WTC11 (cell line): ENCODE measurements at regions not wholly inside any gene's neighbourhood (a gene's known extent, or its start where the extent isn't known, plus 50 kb on each side); places are given as distances from the start of the nearest gene placed in this dataset.

Experiments used
- ATAC-seq: fragments of 200-7000 bp; cut with Tn5 transposase; 2 replicates; pipeline ENCODE4 v1.10.0; 2021; ENCODE audit warnings: mild to moderate bottlenecking, moderate library complexity
- CTCF ChIA-PET: fragments of 300-600 bp; sonication (Branson Sonifier 250); formaldehyde crosslinking; loops from one replicate; lab custom pipeline; 2021; ENCODE audit warnings: antibody characterized with exemption; lab: Charles Lee
- POLR2A ChIA-PET: fragments of 350-600 bp; sonication (Branson Sonifier 250); formaldehyde crosslinking; loops from one replicate; lab custom pipeline; 2021; ENCODE audit warnings: antibody characterized with exemption; lab: Charles Lee
- DNase-seq: peaks from one replicate; pipeline ENCODE4 v3.0.0; 2021; ENCODE audit warnings: low spot score
- H3K27ac Mint-ChIP-seq: 2 replicates; pipeline ENCODE4 v1.8.0; 2021; ENCODE audit warnings: mixed read lengths
- H3K27me3 Mint-ChIP-seq: 2 replicates; pipeline ENCODE4 v1.8.0; 2021; ENCODE audit warnings: low read depth, mild to moderate bottlenecking, moderate library complexity, mixed read lengths
- H3K36me3 Mint-ChIP-seq: 2 replicates; pipeline ENCODE4 v1.8.0; 2021; ENCODE audit warnings: mixed read lengths
- H3K4me1 Mint-ChIP-seq: 2 replicates; pipeline ENCODE4 v1.8.0; 2022; ENCODE audit warnings: mixed read lengths
- H3K4me3 Mint-ChIP-seq: 2 replicates; pipeline ENCODE4 v1.8.0; 2021; ENCODE audit warnings: mild to moderate bottlenecking, moderate library complexity, mixed read lengths
- H3K9me3 Mint-ChIP-seq: 2 replicates; pipeline ENCODE4 v1.8.0; 2021; ENCODE audit warnings: mixed read lengths
- CBFB ChIP-seq: sonication (generic); formaldehyde crosslinking; IDR thresholded peaks from 2 replicates; pipeline ENCODE4 v1.8.1; 2022; ENCODE audit warnings: mild to moderate bottlenecking, low read depth, missing genetic modification reagents
- ETV6 ChIP-seq: sonication (generic); formaldehyde crosslinking; IDR thresholded peaks from 2 replicates; pipeline ENCODE4 v1.8.1; 2022; ENCODE audit warnings: mild to moderate bottlenecking, missing genetic modification reagents
- FOXJ3 ChIP-seq: sonication (generic); formaldehyde crosslinking; IDR thresholded peaks from 2 replicates; pipeline ENCODE4 v1.9.0; 2021; ENCODE audit warnings: missing genetic modification reagents, mild to moderate bottlenecking, borderline replicate concordance
- FOXK1 ChIP-seq: sonication (generic); formaldehyde crosslinking; IDR thresholded peaks from 2 replicates; pipeline ENCODE4 v1.8.0; 2022; ENCODE audit warnings: mild to moderate bottlenecking, moderate library complexity, missing genetic modification reagents
- FOXP1 ChIP-seq: sonication (generic); formaldehyde crosslinking; IDR thresholded peaks from 2 replicates; pipeline ENCODE4 v1.8.0; 2022; ENCODE audit warnings: missing genetic modification reagents, mild to moderate bottlenecking, moderate library complexity, borderline replicate concordance
- GABPB1 ChIP-seq: sonication (generic); formaldehyde crosslinking; IDR thresholded peaks from 2 replicates; pipeline ENCODE4 v1.8.1; 2023; ENCODE audit warnings: mild to moderate bottlenecking, missing genetic modification reagents
- GRHL2 ChIP-seq: fragments of 250-450 bp; sonication (Bioruptor Pico); IDR thresholded peaks from 2 replicates; pipeline ENCODE4 v1.8.0; 2022; ENCODE audit warnings: mild to moderate bottlenecking, moderate library complexity; ENCODE audit not compliant: insufficient replicate concordance, severe bottlenecking
- HMGA2 ChIP-seq: fragments of 250-450 bp; sonication (Bioruptor Pico); IDR thresholded peaks from 2 replicates; pipeline ENCODE4 v1.4.0; 2021; ENCODE audit warnings: mild to moderate bottlenecking, moderate library complexity
- KAT7 ChIP-seq: sonication (generic); formaldehyde crosslinking; IDR thresholded peaks from 2 replicates; pipeline ENCODE4 v1.8.1; 2023; ENCODE audit warnings: missing genetic modification reagents, mild to moderate bottlenecking, borderline replicate concordance
- SMAD4 ChIP-seq: sonication (generic); formaldehyde crosslinking; IDR thresholded peaks from 2 replicates; pipeline ENCODE4 v1.8.0; 2022; ENCODE audit warnings: mild to moderate bottlenecking, missing genetic modification reagents
- ZBTB21 ChIP-seq: sonication (generic); formaldehyde crosslinking; IDR thresholded peaks from 2 replicates; pipeline ENCODE4 v1.8.1; 2023; ENCODE audit warnings: mild to moderate bottlenecking, missing genetic modification reagents, borderline replicate concordance
- TF ChIP-seq, protein P1 (sequence below): sonication (generic); formaldehyde crosslinking; IDR thresholded peaks from 2 replicates; pipeline ENCODE4 v1.8.0; 2023; ENCODE audit warnings: mild to moderate bottlenecking, missing genetic modification reagents
- TF ChIP-seq, protein P2 (sequence below): fragments of 250-450 bp; sonication (Bioruptor Pico); IDR thresholded peaks from 2 replicates; pipeline ENCODE4 v1.8.0; 2021; ENCODE audit warnings: mild to moderate bottlenecking
- TF ChIP-seq, protein P3 (sequence below): sonication (generic); formaldehyde crosslinking; IDR thresholded peaks from 2 replicates; pipeline ENCODE4 v1.8.1; 2022; ENCODE audit warnings: mild to moderate bottlenecking, moderate library complexity, missing genetic modification reagents
- TF ChIP-seq, protein P4 (sequence below): fragments of 250-450 bp; sonication (Bioruptor Pico); IDR thresholded peaks from 2 replicates; pipeline ENCODE4 v2.1.2; 2022; ENCODE audit warnings: mild to moderate bottlenecking, moderate library complexity
- TF ChIP-seq, protein P5 (sequence below): sonication (generic); formaldehyde crosslinking; IDR thresholded peaks from 2 replicates; pipeline ENCODE4 v1.8.1; 2022; ENCODE audit warnings: missing genetic modification reagents, borderline replicate concordance
- TF ChIP-seq, protein P6 (sequence below): fragments of 250-450 bp; sonication (Bioruptor Pico); IDR thresholded peaks from 2 replicates; pipeline ENCODE4 v1.9.0; 2021; ENCODE audit warnings: moderate library complexity, mild to moderate bottlenecking, inconsistent platforms, borderline replicate concordance
- TF ChIP-seq, protein P7 (sequence below): sonication (generic); formaldehyde crosslinking; IDR thresholded peaks from 2 replicates; pipeline ENCODE4 v1.8.1; 2023; ENCODE audit warnings: mild to moderate bottlenecking, missing genetic modification reagents

DNA sequence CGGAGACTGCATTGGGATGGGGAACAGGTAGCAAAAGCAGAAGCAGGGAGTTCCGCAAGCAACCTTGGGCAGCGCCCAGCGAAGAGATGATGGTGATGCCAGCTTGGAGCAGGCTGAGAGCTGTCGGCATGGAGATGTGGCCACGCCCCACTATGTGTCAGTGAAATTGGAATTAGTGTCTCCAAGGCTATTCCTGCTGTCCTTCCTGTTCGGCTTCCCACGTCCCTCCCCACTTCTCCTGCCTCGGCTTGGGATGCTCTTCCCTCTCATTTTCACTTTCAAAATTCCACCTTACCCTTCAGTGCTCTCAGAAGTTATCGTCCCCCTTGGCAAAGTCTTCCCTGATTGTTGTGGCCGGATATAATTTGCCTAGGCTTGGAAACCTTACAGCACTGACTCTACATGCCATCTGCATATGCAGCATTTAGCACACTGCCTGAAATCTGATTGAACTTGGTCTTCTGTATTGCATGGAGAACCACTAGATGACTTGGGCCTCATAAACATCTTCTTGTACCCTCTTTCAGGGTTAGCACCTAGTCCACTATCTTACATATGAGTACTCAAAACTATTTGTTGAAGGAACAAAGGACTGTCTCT, 270.7 kb upstream of the RUNX1 start:
- H3K27ac Mint-ChIP-seq: no peak overlapping the region
- DNase-seq (no peak), ATAC-seq (no peak)
- CTCF ChIA-PET: no interaction called here
- no peak overlapping the region for H3K4me3 Mint-ChIP-seq
- H3K4me1 Mint-ChIP-seq: peaks cover 6% of the 10 kb centered on the region; the same call in 1 of the 2 replicates
- no peaks in the 10 kb centered on the region; the same call in 1 of the 2 replicates for H3K27me3 Mint-ChIP-seq
- no peaks in the 10 kb centered on the region; the same call in 1 of the 2 replicates for H3K9me3 Mint-ChIP-seq
- POLR2A ChIA-PET: no interaction called here
- no peaks in the 10 kb centered on the region for H3K36me3 Mint-ChIP-seq
- TF ChIP-seq HMGA2 (CRISPR knock-in tag) (no peak), FOXK1 (CRISPR knock-in tag) (no peak), FOXP1 (CRISPR knock-in tag) (no peak), GABPB1 (CRISPR knock-in tag) (no peak), GRHL2 (CRISPR knock-in tag) (no peak), FOXJ3 (no peak)
- TF ChIP-seq, protein P1, sequence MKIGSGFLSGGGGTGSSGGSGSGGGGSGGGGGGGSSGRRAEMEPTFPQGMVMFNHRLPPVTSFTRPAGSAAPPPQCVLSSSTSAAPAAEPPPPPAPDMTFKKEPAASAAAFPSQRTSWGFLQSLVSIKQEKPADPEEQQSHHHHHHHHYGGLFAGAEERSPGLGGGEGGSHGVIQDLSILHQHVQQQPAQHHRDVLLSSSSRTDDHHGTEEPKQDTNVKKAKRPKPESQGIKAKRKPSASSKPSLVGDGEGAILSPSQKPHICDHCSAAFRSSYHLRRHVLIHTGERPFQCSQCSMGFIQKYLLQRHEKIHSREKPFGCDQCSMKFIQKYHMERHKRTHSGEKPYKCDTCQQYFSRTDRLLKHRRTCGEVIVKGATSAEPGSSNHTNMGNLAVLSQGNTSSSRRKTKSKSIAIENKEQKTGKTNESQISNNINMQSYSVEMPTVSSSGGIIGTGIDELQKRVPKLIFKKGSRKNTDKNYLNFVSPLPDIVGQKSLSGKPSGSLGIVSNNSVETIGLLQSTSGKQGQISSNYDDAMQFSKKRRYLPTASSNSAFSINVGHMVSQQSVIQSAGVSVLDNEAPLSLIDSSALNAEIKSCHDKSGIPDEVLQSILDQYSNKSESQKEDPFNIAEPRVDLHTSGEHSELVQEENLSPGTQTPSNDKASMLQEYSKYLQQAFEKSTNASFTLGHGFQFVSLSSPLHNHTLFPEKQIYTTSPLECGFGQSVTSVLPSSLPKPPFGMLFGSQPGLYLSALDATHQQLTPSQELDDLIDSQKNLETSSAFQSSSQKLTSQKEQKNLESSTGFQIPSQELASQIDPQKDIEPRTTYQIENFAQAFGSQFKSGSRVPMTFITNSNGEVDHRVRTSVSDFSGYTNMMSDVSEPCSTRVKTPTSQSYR (CRISPR knock-in tag): no peak
- TF ChIP-seq, protein P2, sequence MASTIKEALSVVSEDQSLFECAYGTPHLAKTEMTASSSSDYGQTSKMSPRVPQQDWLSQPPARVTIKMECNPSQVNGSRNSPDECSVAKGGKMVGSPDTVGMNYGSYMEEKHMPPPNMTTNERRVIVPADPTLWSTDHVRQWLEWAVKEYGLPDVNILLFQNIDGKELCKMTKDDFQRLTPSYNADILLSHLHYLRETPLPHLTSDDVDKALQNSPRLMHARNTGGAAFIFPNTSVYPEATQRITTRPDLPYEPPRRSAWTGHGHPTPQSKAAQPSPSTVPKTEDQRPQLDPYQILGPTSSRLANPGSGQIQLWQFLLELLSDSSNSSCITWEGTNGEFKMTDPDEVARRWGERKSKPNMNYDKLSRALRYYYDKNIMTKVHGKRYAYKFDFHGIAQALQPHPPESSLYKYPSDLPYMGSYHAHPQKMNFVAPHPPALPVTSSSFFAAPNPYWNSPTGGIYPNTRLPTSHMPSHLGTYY (CRISPR knock-in tag): no peak
- TF ChIP-seq, protein P3, sequence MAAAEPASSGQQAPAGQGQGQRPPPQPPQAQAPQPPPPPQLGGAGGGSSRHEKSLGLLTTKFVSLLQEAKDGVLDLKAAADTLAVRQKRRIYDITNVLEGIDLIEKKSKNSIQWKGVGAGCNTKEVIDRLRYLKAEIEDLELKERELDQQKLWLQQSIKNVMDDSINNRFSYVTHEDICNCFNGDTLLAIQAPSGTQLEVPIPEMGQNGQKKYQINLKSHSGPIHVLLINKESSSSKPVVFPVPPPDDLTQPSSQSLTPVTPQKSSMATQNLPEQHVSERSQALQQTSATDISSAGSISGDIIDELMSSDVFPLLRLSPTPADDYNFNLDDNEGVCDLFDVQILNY: no peak
- TF ChIP-seq, protein P4, sequence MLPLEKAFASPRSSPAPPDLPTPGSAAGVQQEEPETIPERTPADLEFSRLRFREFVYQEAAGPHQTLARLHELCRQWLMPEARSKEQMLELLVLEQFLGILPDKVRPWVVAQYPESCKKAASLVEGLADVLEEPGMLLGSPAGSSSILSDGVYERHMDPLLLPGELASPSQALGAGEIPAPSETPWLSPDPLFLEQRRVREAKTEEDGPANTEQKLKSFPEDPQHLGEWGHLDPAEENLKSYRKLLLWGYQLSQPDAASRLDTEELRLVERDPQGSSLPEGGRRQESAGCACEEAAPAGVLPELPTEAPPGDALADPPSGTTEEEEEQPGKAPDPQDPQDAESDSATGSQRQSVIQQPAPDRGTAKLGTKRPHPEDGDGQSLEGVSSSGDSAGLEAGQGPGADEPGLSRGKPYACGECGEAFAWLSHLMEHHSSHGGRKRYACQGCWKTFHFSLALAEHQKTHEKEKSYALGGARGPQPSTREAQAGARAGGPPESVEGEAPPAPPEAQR: no peak

- H3K36me3 Mint-ChIP-seq: no peaks in the 10 kb centered on the region
- ChIA-PET CTCF (interaction anchor here (0.8 kb wide), 1 partner anchor 646 kb away, joined by 4 read pairs; no protein-coding TSS in a partner anchor), POLR2A (no interaction called here)
- no peaks in the 10 kb centered on the region for H3K9me3 Mint-ChIP-seq
- DNase-seq (no peak), ATAC-seq (no peak)
- no peak overlapping the region for H3K27ac Mint-ChIP-seq
- TF ChIP-seq, protein P5, sequence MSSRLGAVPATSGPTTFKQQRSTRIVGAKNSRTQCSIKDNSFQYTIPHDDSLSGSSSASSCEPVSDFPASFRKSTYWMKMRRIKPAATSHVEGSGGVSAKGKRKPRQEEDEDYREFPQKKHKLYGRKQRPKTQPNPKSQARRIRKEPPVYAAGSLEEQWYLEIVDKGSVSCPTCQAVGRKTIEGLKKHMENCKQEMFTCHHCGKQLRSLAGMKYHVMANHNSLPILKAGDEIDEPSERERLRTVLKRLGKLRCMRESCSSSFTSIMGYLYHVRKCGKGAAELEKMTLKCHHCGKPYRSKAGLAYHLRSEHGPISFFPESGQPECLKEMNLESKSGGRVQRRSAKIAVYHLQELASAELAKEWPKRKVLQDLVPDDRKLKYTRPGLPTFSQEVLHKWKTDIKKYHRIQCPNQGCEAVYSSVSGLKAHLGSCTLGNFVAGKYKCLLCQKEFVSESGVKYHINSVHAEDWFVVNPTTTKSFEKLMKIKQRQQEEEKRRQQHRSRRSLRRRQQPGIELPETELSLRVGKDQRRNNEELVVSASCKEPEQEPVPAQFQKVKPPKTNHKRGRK (CRISPR knock-in tag): no peak
- TF ChIP-seq KAT7: no peak
- TF ChIP-seq, protein P6, sequence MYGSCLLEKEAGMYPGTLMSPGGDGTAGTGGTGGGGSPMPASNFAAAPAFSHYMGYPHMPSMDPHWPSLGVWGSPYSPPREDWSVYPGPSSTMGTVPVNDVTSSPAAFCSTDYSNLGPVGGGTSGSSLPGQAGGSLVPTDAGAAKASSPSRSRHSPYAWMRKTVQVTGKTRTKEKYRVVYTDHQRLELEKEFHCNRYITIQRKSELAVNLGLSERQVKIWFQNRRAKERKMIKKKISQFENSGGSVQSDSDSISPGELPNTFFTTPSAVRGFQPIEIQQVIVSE: no peak
- no peak for TF ChIP-seq ZBTB21
- TF ChIP-seq CBFB (CRISPR knock-in tag): no peak
- no peak for TF ChIP-seq ETV6 (CRISPR knock-in tag)
- no peak for TF ChIP-seq SMAD4 (CRISPR knock-in tag)
- TF ChIP-seq, protein P7, sequence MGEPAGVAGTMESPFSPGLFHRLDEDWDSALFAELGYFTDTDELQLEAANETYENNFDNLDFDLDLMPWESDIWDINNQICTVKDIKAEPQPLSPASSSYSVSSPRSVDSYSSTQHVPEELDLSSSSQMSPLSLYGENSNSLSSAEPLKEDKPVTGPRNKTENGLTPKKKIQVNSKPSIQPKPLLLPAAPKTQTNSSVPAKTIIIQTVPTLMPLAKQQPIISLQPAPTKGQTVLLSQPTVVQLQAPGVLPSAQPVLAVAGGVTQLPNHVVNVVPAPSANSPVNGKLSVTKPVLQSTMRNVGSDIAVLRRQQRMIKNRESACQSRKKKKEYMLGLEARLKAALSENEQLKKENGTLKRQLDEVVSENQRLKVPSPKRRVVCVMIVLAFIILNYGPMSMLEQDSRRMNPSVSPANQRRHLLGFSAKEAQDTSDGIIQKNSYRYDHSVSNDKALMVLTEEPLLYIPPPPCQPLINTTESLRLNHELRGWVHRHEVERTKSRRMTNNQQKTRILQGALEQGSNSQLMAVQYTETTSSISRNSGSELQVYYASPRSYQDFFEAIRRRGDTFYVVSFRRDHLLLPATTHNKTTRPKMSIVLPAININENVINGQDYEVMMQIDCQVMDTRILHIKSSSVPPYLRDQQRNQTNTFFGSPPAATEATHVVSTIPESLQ: no peak
- no peak overlapping the region for H3K4me3 Mint-ChIP-seq
- no peaks in the 10 kb centered on the region; the same call in 1 of the 2 replicates for H3K27me3 Mint-ChIP-seq
- H3K4me1 Mint-ChIP-seq: peaks cover 6% of the 10 kb centered on the region; the same call in 1 of the 2 replicates
These were observed 267.8 kb upstream of the RUNX1 start for GRCh38 chr21:35316933-35317332.
